GM23338 (cell line): ENCODE measurements at regions not wholly inside any gene's neighbourhood (a gene's known extent, or its start where the extent isn't known, plus 50 kb on each side); places are given as distances from the start of the nearest gene placed in this dataset.

Source experiments
- ATAC-seq: fragments of 200-7000 bp; cut with Tn5 transposase; 3 replicates; pipeline ENCODE4 v1.9.1; 2020
- DNase-seq: peaks from one replicate; pipeline ENCODE4 v3.0.0-alpha.2; 2015; ENCODE audit warnings: low spot score
- H2AFZ ChIP-seq: fragments of 200-600 bp; sonication (generic); 2 replicates; pipeline ENCODE4 v1.8.0; 2016; ENCODE audit warnings: antibody characterized with exemption, mild to moderate bottlenecking, moderate library complexity
- H3F3A ChIP-seq: fragments of 200-600 bp; sonication (generic); replicated peaks from 2 replicates; pipeline ENCODE4 v1.8.0; 2017; ENCODE audit warnings: antibody characterized with exemption, mixed run types, low read depth
- H3K27ac ChIP-seq: fragments of 200-600 bp; sonication (generic); 2 replicates; pipeline ENCODE4 v1.6.1; 2016; ENCODE audit warnings: low read depth
- H3K27me3 ChIP-seq: fragments of 200-600 bp; sonication (generic); 2 replicates; pipeline ENCODE4 v1.8.0; 2016; ENCODE audit warnings: mild to moderate bottlenecking, mixed run types, moderate library complexity; ENCODE audit not compliant: insufficient read depth
- H3K36me3 ChIP-seq: fragments of 200-600 bp; sonication (generic); 2 replicates; pipeline ENCODE4 v1.8.0; 2016; ENCODE audit warnings: mild to moderate bottlenecking; ENCODE audit not compliant: insufficient read depth
- H3K4me1 ChIP-seq: fragments of 200-600 bp; sonication (generic); 2 replicates; pipeline ENCODE4 v1.8.0; 2016; ENCODE audit warnings: mild to moderate bottlenecking, moderate library complexity; ENCODE audit not compliant: insufficient read depth
- H3K4me2 ChIP-seq: fragments of 200-600 bp; sonication (generic); 2 replicates; pipeline ENCODE4 v1.7.1; 2017; ENCODE audit warnings: mixed run types
- H3K4me3 ChIP-seq: fragments of 200-600 bp; sonication (generic); 2 replicates; pipeline ENCODE4 v1.6.1; 2016; ENCODE audit warnings: mixed run types
- H3K79me2 ChIP-seq: fragments of 200-600 bp; sonication (generic); replicated peaks from 2 replicates; pipeline ENCODE4 v1.8.0; 2017; ENCODE audit warnings: mild to moderate bottlenecking; ENCODE audit not compliant: insufficient read depth
- H3K9me2 ChIP-seq: fragments of 200-600 bp; sonication (generic); 2 replicates; pipeline ENCODE4 v1.8.0; 2017; ENCODE audit not compliant: insufficient read depth
- H4K20me1 ChIP-seq: fragments of 200-600 bp; sonication (generic); replicated peaks from 2 replicates; pipeline ENCODE4 v1.8.0; 2017; ENCODE audit warnings: mild to moderate bottlenecking; ENCODE audit not compliant: insufficient read depth
- H3K27ac Mint-ChIP-seq: 2 replicates; pipeline ENCODE4 v1.8.0; 2020; ENCODE audit warnings: inconsistent platforms, mild to moderate bottlenecking, moderate library complexity, mixed read lengths
- H3K27me3 Mint-ChIP-seq: 3 replicates; pipeline ENCODE4 v1.8.0; 2022; ENCODE audit warnings: low read depth, mild to moderate bottlenecking, moderate library complexity, mixed read lengths, inconsistent platforms; ENCODE audit not compliant: insufficient read depth, poor library complexity
- H3K36me3 Mint-ChIP-seq: 3 replicates; pipeline ENCODE4 v1.8.0; 2021; ENCODE audit warnings: low read depth, mild to moderate bottlenecking, inconsistent platforms, moderate library complexity, mixed read lengths
- H3K4me1 Mint-ChIP-seq: 3 replicates; pipeline ENCODE4 v1.8.0; 2020; ENCODE audit warnings: mild to moderate bottlenecking, inconsistent platforms, mixed read lengths
- H3K4me3 Mint-ChIP-seq: 3 replicates; pipeline ENCODE4 v1.8.0; 2021; ENCODE audit warnings: moderate library complexity, mild to moderate bottlenecking, inconsistent platforms, mixed read lengths
- H3K9me3 Mint-ChIP-seq: 3 replicates; pipeline ENCODE4 v1.8.0; 2020; ENCODE audit warnings: moderate library complexity, mild to moderate bottlenecking, inconsistent platforms, mixed read lengths
- CREB1 ChIP-seq: fragments of 250-450 bp; sonication (Bioruptor Pico); IDR thresholded peaks from 2 replicates; pipeline ENCODE4 v1.5.0; 2020; ENCODE audit warnings: low read depth, mild to moderate bottlenecking, moderate library complexity
- EZH2 ChIP-seq: fragments of 200-600 bp; sonication (generic); IDR thresholded peaks from one replicate; pipeline ENCODE4 v1.8.0; 2017; ENCODE audit warnings: antibody characterized with exemption, mild to moderate bottlenecking, low read depth; ENCODE audit not compliant: unreplicated experiment
- EZH2phosphoT487 ChIP-seq: fragments of 200-600 bp; sonication (generic); IDR thresholded peaks from one replicate; pipeline ENCODE4 v1.8.1; 2018; ENCODE audit warnings: antibody characterized with exemption; ENCODE audit not compliant: unreplicated experiment
- JUNB ChIP-seq: IDR thresholded peaks from one replicate; pipeline ENCODE4 v1.6.1; 2016; ENCODE audit warnings: antibody characterized with exemption; ENCODE audit not compliant: unreplicated experiment
- POLR2AphosphoS5 ChIP-seq: IDR thresholded peaks from 2 replicates; pipeline ENCODE4 v1.6.1; 2016; ENCODE audit warnings: antibody characterized with exemption, low read depth
- STAT1 ChIP-seq: IDR thresholded peaks from one replicate; pipeline ENCODE4 v1.6.1; 2016; ENCODE audit warnings: antibody characterized with exemption; ENCODE audit not compliant: unreplicated experiment
- ZNF114 ChIP-seq: fragments of 250-450 bp; sonication (Bioruptor Pico); IDR thresholded peaks from 2 replicates; pipeline ENCODE4 v1.5.0; 2020; ENCODE audit warnings: mild to moderate bottlenecking, moderate library complexity
- TF ChIP-seq, protein P1 (sequence below): IDR thresholded peaks from 2 replicates; pipeline ENCODE4 v1.6.1; 2016; ENCODE audit warnings: antibody characterized with exemption
- TF ChIP-seq, protein P2 (sequence below): IDR thresholded peaks from one replicate; pipeline ENCODE4 v1.6.1; 2018; ENCODE audit warnings: antibody characterized with exemption; ENCODE audit not compliant: unreplicated experiment

DNA sequence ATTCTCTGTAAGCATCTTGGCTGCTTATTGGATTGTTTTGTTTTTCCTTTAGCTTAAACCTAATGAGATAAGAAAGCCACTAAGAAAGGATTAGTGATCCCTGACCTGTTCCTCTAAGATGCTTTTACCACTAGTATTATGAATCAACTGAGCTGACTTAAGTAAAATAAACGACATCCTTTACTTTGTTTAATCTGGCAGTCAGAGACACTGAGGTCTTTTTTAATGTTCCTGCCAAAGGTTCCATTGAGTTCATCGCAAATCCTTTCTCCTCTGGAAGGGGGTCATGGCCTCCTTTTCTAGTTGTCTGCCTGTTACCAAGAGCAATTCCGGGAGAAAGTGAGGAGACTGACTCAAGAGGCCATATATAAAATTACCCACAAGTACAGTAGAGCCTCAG lies 1038.3 kb upstream of the SLIT2 start:
- no peaks in the 10 kb centered on the region for H3K27me3 ChIP-seq
- H3K36me3 Mint-ChIP-seq = peaks cover 3% of the 10 kb centered on the region; the same call in 1 of the 3 replicates
- no peak overlapping the region for H3K4me2 ChIP-seq
- ATAC-seq (no peak), DNase-seq (no peak)
- no peaks in the 10 kb centered on the region for H4K20me1 ChIP-seq
- no peaks in the 10 kb centered on the region for H3K36me3 ChIP-seq
- H3K4me1 ChIP-seq = no peaks in the 10 kb centered on the region
- H3K4me3 ChIP-seq = no peak overlapping the region
- no peaks in the 10 kb centered on the region for H3K27me3 Mint-ChIP-seq
- no peak overlapping the region; the same call in 1 of the 2 replicates for H2AFZ ChIP-seq
- no peaks in the 10 kb centered on the region for H3F3A ChIP-seq
- no peaks in the 10 kb centered on the region for H3K79me2 ChIP-seq
- H3K4me1 Mint-ChIP-seq = peaks cover 7% of the 10 kb centered on the region
- H3K27ac ChIP-seq = no peak overlapping the region
- H3K4me3 Mint-ChIP-seq = no peak overlapping the region
- H3K27ac Mint-ChIP-seq = no peak overlapping the region
- TF ChIP-seq ZNF114 (CRISPR knock-in tag) (no peak), EZH2phosphoT487 (no peak), EZH2 (no peak), CREB1 (CRISPR knock-in tag) (no peak), POLR2AphosphoS5 (no peak)
- TF ChIP-seq, protein P1, sequence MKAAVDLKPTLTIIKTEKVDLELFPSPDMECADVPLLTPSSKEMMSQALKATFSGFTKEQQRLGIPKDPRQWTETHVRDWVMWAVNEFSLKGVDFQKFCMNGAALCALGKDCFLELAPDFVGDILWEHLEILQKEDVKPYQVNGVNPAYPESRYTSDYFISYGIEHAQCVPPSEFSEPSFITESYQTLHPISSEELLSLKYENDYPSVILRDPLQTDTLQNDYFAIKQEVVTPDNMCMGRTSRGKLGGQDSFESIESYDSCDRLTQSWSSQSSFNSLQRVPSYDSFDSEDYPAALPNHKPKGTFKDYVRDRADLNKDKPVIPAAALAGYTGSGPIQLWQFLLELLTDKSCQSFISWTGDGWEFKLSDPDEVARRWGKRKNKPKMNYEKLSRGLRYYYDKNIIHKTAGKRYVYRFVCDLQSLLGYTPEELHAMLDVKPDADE = no peak
- TF ChIP-seq, protein P2, sequence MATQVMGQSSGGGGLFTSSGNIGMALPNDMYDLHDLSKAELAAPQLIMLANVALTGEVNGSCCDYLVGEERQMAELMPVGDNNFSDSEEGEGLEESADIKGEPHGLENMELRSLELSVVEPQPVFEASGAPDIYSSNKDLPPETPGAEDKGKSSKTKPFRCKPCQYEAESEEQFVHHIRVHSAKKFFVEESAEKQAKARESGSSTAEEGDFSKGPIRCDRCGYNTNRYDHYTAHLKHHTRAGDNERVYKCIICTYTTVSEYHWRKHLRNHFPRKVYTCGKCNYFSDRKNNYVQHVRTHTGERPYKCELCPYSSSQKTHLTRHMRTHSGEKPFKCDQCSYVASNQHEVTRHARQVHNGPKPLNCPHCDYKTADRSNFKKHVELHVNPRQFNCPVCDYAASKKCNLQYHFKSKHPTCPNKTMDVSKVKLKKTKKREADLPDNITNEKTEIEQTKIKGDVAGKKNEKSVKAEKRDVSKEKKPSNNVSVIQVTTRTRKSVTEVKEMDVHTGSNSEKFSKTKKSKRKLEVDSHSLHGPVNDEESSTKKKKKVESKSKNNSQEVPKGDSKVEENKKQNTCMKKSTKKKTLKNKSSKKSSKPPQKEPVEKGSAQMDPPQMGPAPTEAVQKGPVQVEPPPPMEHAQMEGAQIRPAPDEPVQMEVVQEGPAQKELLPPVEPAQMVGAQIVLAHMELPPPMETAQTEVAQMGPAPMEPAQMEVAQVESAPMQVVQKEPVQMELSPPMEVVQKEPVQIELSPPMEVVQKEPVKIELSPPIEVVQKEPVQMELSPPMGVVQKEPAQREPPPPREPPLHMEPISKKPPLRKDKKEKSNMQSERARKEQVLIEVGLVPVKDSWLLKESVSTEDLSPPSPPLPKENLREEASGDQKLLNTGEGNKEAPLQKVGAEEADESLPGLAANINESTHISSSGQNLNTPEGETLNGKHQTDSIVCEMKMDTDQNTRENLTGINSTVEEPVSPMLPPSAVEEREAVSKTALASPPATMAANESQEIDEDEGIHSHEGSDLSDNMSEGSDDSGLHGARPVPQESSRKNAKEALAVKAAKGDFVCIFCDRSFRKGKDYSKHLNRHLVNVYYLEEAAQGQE = no peak
- no peaks in the 10 kb centered on the region for H3K9me2 ChIP-seq
- 0 out of 3 replicates have a peak, but pooled peaks cover 3% of the 10 kb centered on the region for H3K9me3 Mint-ChIP-seq

DNA sequence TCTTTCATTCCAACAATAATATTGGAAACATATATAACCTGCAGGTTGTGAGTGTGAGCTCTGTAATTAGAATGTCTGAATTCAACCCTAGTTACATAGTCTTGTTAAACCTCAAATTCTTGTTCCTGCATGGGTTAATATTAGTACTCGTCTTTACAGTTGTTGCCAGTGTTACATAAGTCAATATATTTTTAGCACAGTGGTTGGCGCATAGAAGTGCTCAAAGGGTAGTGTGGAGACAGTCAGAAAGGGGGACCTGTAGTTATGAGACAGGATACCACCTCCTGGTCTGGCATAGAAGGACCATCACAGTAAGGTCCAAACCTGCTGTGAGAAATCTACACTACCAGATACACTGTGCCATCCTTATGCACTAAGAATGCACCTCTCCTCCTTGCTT lies 1045.9 kb upstream of the SLIT2 start:
- H3K36me3 Mint-ChIP-seq = peaks cover 14% of the 10 kb centered on the region; the same call in 2 of the 3 replicates
- 0 out of 3 replicates have a peak, but pooled peaks cover 6% of the 10 kb centered on the region for H3K9me3 Mint-ChIP-seq
- H3K4me3 ChIP-seq = no peak overlapping the region
- H3K4me3 Mint-ChIP-seq = no peak overlapping the region
- ATAC-seq = no peak
- no peak overlapping the region for H2AFZ ChIP-seq
- no peak overlapping the region for H3K4me2 ChIP-seq
- no peaks in the 10 kb centered on the region for H3K4me1 Mint-ChIP-seq
- H3K27ac ChIP-seq = no peak overlapping the region
- no peaks in the 10 kb centered on the region for H3K4me1 ChIP-seq
- H3K27me3 ChIP-seq = no peaks in the 10 kb centered on the region
- no peaks in the 10 kb centered on the region for H3K79me2 ChIP-seq
- DNase-seq = no peak
- H3K36me3 ChIP-seq = no peaks in the 10 kb centered on the region
- no peaks in the 10 kb centered on the region for H3F3A ChIP-seq
- no peaks in the 10 kb centered on the region for H4K20me1 ChIP-seq
- no peaks in the 10 kb centered on the region for H3K27me3 Mint-ChIP-seq
- H3K27ac Mint-ChIP-seq = no peak overlapping the region
- H3K9me2 ChIP-seq = no peaks in the 10 kb centered on the region
- TF ChIP-seq, protein P2 = no peak
- TF ChIP-seq STAT1 = no peak
- TF ChIP-seq, protein P1 = no peak
- no peak for TF ChIP-seq JUNB
- TF ChIP-seq EZH2phosphoT487 = no peak
- TF ChIP-seq ZNF114 (CRISPR knock-in tag) = no peak
- TF ChIP-seq CREB1 (CRISPR knock-in tag) = no peak
